HL-60 (cell line): ENCODE measurements at regions not wholly inside any gene's neighbourhood (a gene's known extent, or its start where the extent isn't known, plus 50 kb on each side); places are given as distances from the start of the nearest gene placed in this dataset.

ENCODE experiments used
- DNase-seq, 2 experiments: peaks; one replicate each; pipeline ENCODE4 v3.0.0-alpha.2; 2010 to 2020; ENCODE audit warnings: low read depth in 1 of 2, low spot score in 1 of 2
- H3K27ac ChIP-seq: fragments of 250-450 bp; sonication (Bioruptor Pico); replicated peaks from 2 replicates; pipeline ENCODE4 v1.5.1; 2020; ENCODE audit warnings: mild to moderate bottlenecking, moderate library complexity
- H3K27me3 ChIP-seq: fragments of 250-450 bp; sonication (Bioruptor Pico); 2 replicates; pipeline ENCODE4 v1.5.1; 2021; ENCODE audit warnings: mild to moderate bottlenecking, moderate library complexity; ENCODE audit not compliant: insufficient read depth, poor library complexity, severe bottlenecking
- H3K4me3 ChIP-seq: replicated peaks from 2 replicates; pipeline ENCODE4 v1.5.1; 2011; ENCODE audit warnings: mild to moderate bottlenecking, control low read depth, low read length; ENCODE audit not compliant: insufficient read depth
- CTCF ChIP-seq: IDR thresholded peaks from one replicate; pipeline ENCODE4 v1.5.1; 2011; ENCODE audit warnings: low read length, control low read depth, inconsistent platforms; ENCODE audit not compliant: insufficient read depth
- GABPA ChIP-seq: IDR thresholded peaks from 2 replicates; pipeline ENCODE4 v1.6.1; 2012; ENCODE audit warnings: low read depth
- POLR2AphosphoS5 ChIP-seq: IDR thresholded peaks from 2 replicates; pipeline ENCODE4 v1.6.1; 2012; ENCODE audit warnings: low read depth
- SPI1 ChIP-seq: IDR thresholded peaks from 2 replicates; pipeline ENCODE4 v1.6.1; 2012; ENCODE audit warnings: low read depth, mild to moderate bottlenecking, borderline replicate concordance
- TF ChIP-seq, protein P1 (sequence below): IDR thresholded peaks from 2 replicates; pipeline ENCODE4 v1.6.1; 2012; ENCODE audit warnings: low read depth; ENCODE audit not compliant: insufficient replicate concordance

- Histone ChIP-seq H3K27ac (no peak overlapping the region), H3K4me3 (no peak overlapping the region), H3K27me3 (peaks cover 2% of the 10 kb centered on the region)
- no peak for TF ChIP-seq POLR2AphosphoS5
- no peak for TF ChIP-seq SPI1
- TF ChIP-seq, protein P1, sequence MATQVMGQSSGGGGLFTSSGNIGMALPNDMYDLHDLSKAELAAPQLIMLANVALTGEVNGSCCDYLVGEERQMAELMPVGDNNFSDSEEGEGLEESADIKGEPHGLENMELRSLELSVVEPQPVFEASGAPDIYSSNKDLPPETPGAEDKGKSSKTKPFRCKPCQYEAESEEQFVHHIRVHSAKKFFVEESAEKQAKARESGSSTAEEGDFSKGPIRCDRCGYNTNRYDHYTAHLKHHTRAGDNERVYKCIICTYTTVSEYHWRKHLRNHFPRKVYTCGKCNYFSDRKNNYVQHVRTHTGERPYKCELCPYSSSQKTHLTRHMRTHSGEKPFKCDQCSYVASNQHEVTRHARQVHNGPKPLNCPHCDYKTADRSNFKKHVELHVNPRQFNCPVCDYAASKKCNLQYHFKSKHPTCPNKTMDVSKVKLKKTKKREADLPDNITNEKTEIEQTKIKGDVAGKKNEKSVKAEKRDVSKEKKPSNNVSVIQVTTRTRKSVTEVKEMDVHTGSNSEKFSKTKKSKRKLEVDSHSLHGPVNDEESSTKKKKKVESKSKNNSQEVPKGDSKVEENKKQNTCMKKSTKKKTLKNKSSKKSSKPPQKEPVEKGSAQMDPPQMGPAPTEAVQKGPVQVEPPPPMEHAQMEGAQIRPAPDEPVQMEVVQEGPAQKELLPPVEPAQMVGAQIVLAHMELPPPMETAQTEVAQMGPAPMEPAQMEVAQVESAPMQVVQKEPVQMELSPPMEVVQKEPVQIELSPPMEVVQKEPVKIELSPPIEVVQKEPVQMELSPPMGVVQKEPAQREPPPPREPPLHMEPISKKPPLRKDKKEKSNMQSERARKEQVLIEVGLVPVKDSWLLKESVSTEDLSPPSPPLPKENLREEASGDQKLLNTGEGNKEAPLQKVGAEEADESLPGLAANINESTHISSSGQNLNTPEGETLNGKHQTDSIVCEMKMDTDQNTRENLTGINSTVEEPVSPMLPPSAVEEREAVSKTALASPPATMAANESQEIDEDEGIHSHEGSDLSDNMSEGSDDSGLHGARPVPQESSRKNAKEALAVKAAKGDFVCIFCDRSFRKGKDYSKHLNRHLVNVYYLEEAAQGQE, result no peak
- TF ChIP-seq GABPA, result no peak
- TF ChIP-seq CTCF, result no peak
- DNase-seq, result no peak
Observed at GRCh38 chr6:125611573-125612344, 137.7 kb upstream of the HEY2 start.

DNA sequence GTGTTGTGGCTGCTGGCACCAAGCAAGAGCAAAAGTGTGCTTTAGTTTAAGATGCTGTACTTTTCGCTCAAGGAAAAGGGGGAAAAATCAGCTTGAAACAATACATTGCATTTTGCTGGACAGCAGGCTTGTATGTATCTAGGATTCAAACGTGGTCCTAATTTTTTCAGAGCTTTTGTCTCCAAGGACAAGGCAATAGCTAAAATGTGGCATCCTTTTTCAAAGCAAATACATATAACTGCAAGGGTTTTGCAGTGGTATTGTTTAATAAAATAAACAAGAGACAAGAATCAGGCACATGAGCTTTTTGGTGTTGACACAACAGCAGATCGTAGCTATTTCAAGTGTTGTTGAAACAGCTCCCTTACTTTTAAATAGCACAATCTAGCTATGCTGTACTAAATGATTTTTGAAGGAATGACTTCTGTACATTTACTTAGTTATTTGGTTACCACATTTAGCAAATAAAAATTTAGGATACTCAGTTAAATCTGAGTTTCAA lies 137.0 kb upstream of the HEY2 start:
- Histone ChIP-seq H3K27ac (no peak overlapping the region), H3K4me3 (no peak overlapping the region)
- TF ChIP-seq GABPA, result no peak
- no peak for TF ChIP-seq POLR2AphosphoS5
- TF ChIP-seq CTCF, result no peak
- TF ChIP-seq, protein P1, result no peak
- TF ChIP-seq SPI1, result no peak

GRCh38 chr6:125618629-125619028 lies 130.8 kb upstream of the HEY2 start:
- DNase-seq, result no peak
- Histone ChIP-seq H3K4me3 (no peak overlapping the region), H3K27me3 (peaks cover 6% of the 10 kb centered on the region), H3K27ac (no peak overlapping the region)
- TF ChIP-seq GABPA (no peak), CTCF (no peak), POLR2AphosphoS5 (no peak), SPI1 (no peak)
- TF ChIP-seq, protein P1, result no peak

More for the DNA sequence above, 137.0 kb upstream of the HEY2 start:
- DNase-seq, result no peak
- H3K27me3 ChIP-seq, result peaks cover 2% of the 10 kb centered on the region
